AG09309 (cell line): ENCODE measurements at regions not wholly inside any gene's neighbourhood (a gene's known extent, or its start where the extent isn't known, plus 50 kb on each side); places are given as distances from the start of the nearest gene placed in this dataset.

Source experiments
- DNase-seq: peaks from one replicate; pipeline ENCODE4 v3.0.0-alpha.2; 2010; ENCODE audit warnings: low read depth
- H3K4me3 ChIP-seq: 2 replicates; pipeline ENCODE4 v1.5.1; 2011; ENCODE audit warnings: mild to moderate bottlenecking, low read depth, low read length, moderate library complexity; ENCODE audit not compliant: control insufficient read depth
- TF ChIP-seq, protein P1 (sequence below): IDR thresholded peaks from 2 replicates; pipeline ENCODE4 v1.5.1; 2011; ENCODE audit warnings: mild to moderate bottlenecking, low read depth, low read length, inconsistent platforms; ENCODE audit not compliant: insufficient read depth, control insufficient read depth; ENCODE audit errors: missing control alignments

DNA sequence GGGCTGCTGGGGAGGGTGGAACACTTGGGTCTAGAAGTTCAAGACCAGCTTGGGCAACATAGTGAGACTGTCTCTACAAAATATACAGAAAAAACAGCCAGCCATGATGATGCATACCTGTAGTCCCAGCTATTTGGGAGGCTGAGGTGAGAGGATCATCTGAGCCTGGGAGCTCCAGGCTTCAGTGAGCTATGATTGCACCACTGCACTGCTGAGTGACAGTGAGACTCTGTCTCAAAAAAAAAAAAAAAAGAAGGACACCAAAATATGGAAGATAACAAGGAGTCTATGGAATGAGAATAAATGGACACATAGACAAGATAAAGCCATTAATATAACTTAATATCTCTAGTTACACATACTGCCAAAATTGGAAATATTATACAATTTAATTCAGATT is 62.7 kb upstream of the IL15 start:
- TF ChIP-seq, protein P1, sequence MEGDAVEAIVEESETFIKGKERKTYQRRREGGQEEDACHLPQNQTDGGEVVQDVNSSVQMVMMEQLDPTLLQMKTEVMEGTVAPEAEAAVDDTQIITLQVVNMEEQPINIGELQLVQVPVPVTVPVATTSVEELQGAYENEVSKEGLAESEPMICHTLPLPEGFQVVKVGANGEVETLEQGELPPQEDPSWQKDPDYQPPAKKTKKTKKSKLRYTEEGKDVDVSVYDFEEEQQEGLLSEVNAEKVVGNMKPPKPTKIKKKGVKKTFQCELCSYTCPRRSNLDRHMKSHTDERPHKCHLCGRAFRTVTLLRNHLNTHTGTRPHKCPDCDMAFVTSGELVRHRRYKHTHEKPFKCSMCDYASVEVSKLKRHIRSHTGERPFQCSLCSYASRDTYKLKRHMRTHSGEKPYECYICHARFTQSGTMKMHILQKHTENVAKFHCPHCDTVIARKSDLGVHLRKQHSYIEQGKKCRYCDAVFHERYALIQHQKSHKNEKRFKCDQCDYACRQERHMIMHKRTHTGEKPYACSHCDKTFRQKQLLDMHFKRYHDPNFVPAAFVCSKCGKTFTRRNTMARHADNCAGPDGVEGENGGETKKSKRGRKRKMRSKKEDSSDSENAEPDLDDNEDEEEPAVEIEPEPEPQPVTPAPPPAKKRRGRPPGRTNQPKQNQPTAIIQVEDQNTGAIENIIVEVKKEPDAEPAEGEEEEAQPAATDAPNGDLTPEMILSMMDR: no peak
- no peak overlapping the region for H3K4me3 ChIP-seq
- no peak for DNase-seq

DNA sequence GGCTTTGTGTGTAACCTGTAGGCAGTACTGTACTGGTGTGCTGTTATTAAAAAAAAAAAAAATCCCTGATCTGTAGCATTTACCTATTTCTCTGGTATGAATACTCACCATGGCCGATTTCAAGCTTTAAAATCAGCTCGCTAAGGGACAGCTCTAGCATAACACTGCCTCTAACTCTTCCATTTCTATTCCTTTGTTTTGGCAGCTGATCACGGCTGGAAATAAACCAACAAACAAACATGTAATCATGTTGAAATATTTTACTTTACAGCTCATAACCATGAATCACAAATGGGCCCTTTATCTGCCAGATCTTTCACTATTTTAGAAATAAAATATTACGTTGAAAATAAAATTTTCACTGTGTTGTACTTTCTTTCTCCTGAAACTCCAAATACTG is 60.5 kb upstream of the IL15 start:
- DNase-seq: no peak
- TF ChIP-seq, protein P1: no peak
- no peak overlapping the region for H3K4me3 ChIP-seq

DNA sequence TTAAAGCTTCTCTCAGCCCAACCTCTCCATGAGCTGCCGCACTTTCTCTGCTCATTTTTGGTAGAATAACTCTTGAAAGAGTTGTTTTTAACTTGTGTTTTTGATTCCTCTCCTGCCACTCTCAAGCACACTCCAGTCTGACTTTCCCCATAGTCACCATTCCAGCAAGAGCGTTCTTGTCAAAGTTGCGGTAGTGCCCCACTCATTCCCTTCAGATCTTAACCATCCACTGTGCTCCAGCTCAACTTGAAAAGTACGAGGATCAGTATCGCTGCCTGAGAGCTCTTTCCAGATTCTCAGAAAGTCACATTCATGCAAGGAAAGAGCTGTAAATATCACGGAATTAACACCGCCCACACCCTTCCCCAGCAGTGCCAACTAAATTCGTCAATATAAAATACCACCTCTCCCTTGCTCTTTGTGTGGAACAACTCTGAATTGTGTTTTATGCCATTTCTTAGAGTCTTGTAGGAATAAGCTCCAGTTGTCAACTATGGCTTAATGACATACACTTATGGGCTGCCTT is 59.7 kb upstream of the IL15 start:
- no peak for DNase-seq
- no peak overlapping the region for H3K4me3 ChIP-seq
- TF ChIP-seq, protein P1: no peak

DNA sequence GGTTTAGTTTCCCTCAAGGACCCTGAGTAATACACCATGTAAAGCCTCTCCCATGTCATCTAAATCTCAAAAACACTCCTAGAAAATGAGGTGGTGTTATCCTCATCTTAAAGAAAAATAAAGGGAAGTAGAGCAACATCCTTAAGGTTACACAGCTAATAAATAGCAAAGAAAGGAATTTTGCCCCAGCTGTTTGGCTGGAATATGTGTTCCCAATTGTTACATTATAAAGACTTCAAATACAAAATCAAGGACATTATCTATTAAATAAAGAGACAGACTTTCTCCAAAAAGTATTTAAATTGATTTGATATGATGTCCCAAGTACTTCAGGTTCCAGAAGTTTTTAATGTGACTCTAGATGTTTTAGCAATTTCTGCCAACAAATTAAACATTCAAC is 57.9 kb upstream of the IL15 start:
- no peak overlapping the region for H3K4me3 ChIP-seq
- no peak for DNase-seq
- TF ChIP-seq, protein P1: no peak

DNA sequence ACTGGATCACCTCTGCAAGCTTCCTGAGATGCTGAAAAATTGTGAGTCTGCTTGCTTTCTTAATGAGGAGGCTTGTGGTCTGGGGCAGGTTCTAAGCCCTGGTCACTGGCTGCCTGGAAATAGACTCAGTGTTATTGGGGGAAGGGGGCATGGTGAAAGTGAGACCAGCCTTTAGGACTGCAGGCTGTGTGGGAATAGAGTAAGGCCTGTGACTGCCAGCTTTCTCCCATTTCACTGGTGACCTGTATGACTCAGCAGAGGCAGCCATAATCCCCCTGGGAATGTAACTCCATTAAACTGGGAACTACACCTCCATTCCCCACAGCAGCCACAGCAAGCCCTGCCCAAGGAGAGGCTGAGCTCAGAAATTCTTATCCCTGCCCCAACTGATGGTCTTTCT is 55.9 kb upstream of the IL15 start:
- DNase-seq: no peak
- H3K4me3 ChIP-seq: no peak overlapping the region
- TF ChIP-seq, protein P1: no peak
